ENCODE measurements at regions not wholly inside any gene's neighbourhood (a gene's known extent, or its start where the extent isn't known, plus 50 kb on each side); places are given as distances from the start of the nearest gene placed in this dataset.

DNA sequence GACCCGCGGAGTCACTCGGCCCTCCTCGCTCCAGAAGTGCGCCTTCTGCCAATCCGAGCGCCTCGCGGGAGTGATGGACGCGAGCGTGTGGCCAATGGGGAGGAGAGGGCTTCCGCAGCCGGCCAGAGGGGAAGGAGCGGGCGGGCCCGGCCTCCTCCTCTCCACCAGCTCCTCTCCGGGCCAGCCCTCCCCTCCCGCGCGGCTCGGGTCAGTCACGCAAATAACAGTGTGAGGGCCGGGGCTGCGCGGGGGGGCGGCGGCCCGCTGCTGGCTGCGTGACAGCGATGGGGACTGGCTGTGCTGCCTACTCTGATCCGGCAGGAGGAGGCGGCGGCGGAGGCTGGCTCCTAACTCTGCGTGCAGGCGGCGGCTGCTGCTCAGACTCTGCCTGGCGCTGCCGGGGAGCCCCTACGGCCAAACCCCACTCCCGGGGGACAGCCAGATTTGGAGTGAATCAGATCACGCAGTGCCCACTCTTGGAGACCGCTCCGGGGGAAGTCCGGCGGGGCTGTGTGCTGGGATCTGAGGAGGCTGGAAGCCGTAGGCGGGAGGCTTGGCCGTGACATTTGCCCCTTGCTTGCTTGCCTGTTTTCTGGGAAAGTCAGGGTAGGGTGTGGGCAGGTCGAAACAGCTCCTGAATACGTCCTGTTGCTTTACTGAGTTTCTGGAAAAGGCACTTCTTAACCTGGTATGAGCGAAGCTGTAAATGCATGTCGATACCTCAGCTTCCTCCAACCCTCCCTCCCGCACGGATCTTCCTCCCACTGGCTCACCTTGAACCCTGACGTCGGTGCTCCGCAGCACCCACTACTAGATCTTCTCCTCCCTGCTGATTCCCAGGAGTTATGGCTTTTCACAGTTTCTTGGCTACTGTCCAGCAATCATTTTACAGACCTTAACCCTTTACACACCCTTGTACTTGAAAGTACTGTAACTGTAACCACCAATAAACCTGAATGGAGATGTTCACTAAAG is 97.9 kb upstream of the SERTAD2 start (continued):
- TF ChIP-seq ATF7 (IDR thresholded peaks at IDR 0.05) (no peak), ATF7 (CRISPR knock-in tag; IDR thresholded peaks at IDR 0.05) (0 out of 2 replicates have a peak, but pooled peaks have one; percentile 44), TRIM24 (CRISPR knock-in tag; IDR thresholded peaks at IDR 0.05) (no peak), NFKB2 (CRISPR knock-in tag; IDR thresholded peaks at IDR 0.05; ENCODE audit: borderline replicate concordance) (peak; percentile 87; the same call in 1 of the 2 replicates), DDIT3 (CRISPR knock-in tag; IDR thresholded peaks at IDR 0.05) (no peak), KDM4B (CRISPR knock-in tag; IDR thresholded peaks at IDR 0.05) (0 out of 2 replicates have a peak, but pooled peaks have one; percentile 39), ZNF883 (CRISPR knock-in tag; IDR thresholded peaks at IDR 0.05; ENCODE audit: not compliant biosample characterization) (peak; percentile 79), HIVEP1 (CRISPR knock-in tag; IDR thresholded peaks at IDR 0.05) (peak; percentile 59; the same call in 1 of the 2 replicates), ZNF780A (CRISPR knock-in tag; IDR thresholded peaks at IDR 0.05) (no peak), ASH2L (IDR thresholded peaks at IDR 0.05; ENCODE audit: insufficient read length, low read depth, low read length) (peak; percentile 57), HMGXB4 (CRISPR knock-in tag; IDR thresholded peaks at IDR 0.05; ENCODE audit: borderline replicate concordance in 1 of 2, low read depth in 1 of 2) (peak in 1 of 2 experiments; percentile 81; a peak in 2 of 4 replicates), JUND (CRISPR knock-in tag; IDR thresholded peaks at IDR 0.05) (no peak), MAFK (conservative IDR thresholded peaks at IDR 0.05 in 1 of 2, IDR thresholded peaks at IDR 0.05 in 1 of 2; ENCODE audit: low read length in 2 of 2) (no peak), ONECUT2 (CRISPR knock-in tag; IDR thresholded peaks at IDR 0.05) (no peak), E2F1 (CRISPR knock-in tag; IDR thresholded peaks at IDR 0.05) (0 out of 2 replicates have a peak, but pooled peaks have one; percentile 30), ZBTB20 (CRISPR knock-in tag; IDR thresholded peaks at IDR 0.05; ENCODE audit: borderline replicate concordance, low read depth) (peak; percentile 55), SP140L (CRISPR knock-in tag; IDR thresholded peaks at IDR 0.05; ENCODE audit: borderline replicate concordance) (no peak), GTF3A (CRISPR knock-in tag; conservative IDR thresholded peaks at IDR 0.05) (peak; percentile 98; the same call in 1 of the 2 replicates), MTA3 (CRISPR knock-in tag; IDR thresholded peaks at IDR 0.05) (no peak)

Data from HepG2 (cell line).